Body of pancreas (tissue), 4 donors: ENCODE measurements at regions not wholly inside any gene's neighbourhood (a gene's known extent, or its start where the extent isn't known, plus 50 kb on each side); places are given as distances from the start of the nearest gene placed in this dataset.

ENCODE experiments used
- POLR2A ChIP-seq, 3 donors: fragments of 450-650 bp; IDR thresholded peaks; one replicate each; pipeline ENCODE4 v1.6.1; 2016; ENCODE audit warnings: antibody characterized with exemption in 3 of 3, mild to moderate bottlenecking in 2 of 3
- TF ChIP-seq, protein P1 (sequence below), 7 experiments: fragments of 450-650 bp in 4 of 7; fragments of 200-600 bp in 3 of 7; sonication (generic) in 3 of 7; IDR thresholded peaks; one replicate each; pipeline ENCODE4 v1.5.1; 2016 to 2019; ENCODE audit warnings: antibody characterized with exemption in 7 of 7

- TF ChIP-seq, protein P1, sequence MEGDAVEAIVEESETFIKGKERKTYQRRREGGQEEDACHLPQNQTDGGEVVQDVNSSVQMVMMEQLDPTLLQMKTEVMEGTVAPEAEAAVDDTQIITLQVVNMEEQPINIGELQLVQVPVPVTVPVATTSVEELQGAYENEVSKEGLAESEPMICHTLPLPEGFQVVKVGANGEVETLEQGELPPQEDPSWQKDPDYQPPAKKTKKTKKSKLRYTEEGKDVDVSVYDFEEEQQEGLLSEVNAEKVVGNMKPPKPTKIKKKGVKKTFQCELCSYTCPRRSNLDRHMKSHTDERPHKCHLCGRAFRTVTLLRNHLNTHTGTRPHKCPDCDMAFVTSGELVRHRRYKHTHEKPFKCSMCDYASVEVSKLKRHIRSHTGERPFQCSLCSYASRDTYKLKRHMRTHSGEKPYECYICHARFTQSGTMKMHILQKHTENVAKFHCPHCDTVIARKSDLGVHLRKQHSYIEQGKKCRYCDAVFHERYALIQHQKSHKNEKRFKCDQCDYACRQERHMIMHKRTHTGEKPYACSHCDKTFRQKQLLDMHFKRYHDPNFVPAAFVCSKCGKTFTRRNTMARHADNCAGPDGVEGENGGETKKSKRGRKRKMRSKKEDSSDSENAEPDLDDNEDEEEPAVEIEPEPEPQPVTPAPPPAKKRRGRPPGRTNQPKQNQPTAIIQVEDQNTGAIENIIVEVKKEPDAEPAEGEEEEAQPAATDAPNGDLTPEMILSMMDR (IDR thresholded peaks at IDR 0.05): no peak
- TF ChIP-seq POLR2A (IDR thresholded peaks at IDR 0.05): no peak
These were observed 141.2 kb upstream of the RNF32 start for GRCh38 chr7:156499247-156499881.
